Caco-2 (cell line): ENCODE measurements at regions not wholly inside any gene's neighbourhood (a gene's known extent, or its start where the extent isn't known, plus 50 kb on each side); places are given as distances from the start of the nearest gene placed in this dataset.

Experiments
- BruUV-seq: library from RNA; stranded (reverse); fragments of 400-500 nt; replicated peaks from 2 replicates; lab custom pipeline; 2021; lab: Mats Ljungman, UMichigan
- CTCF ChIA-PET: fragments of 300-600 bp; sonication (Branson Sonifier 250); formaldehyde crosslinking; loops from one replicate; lab custom pipeline; 2022; ENCODE audit warnings: antibody characterized with exemption; lab: Charles Lee
- POLR2A ChIA-PET: fragments of 300-600 bp; sonication (Branson Sonifier 250); formaldehyde crosslinking; loops from one replicate; lab custom pipeline; 2022; ENCODE audit warnings: antibody characterized with exemption; lab: Charles Lee
- DNase-seq, 2 experiments: peaks; one replicate each; pipeline versions ENCODE4 v3.0.0 to v3.0.0-alpha.2; 2020 to 2022
- H3K27me3 ChIP-seq: replicated peaks from 2 replicates; pipeline ENCODE4 v1.6.0; 2011; ENCODE audit warnings: low read length; ENCODE audit not compliant: control insufficient read depth, insufficient read depth
- H3K36me3 ChIP-seq: 2 replicates; pipeline ENCODE4 v1.5.1; 2011; ENCODE audit warnings: low read length; ENCODE audit not compliant: control insufficient read depth, insufficient read depth
- H3K4me1 ChIP-seq: fragments of 250-450 bp; sonication (Bioruptor Pico); 2 replicates; pipeline ENCODE4 v1.5.1; 2020; ENCODE audit warnings: mild to moderate bottlenecking
- H3K4me3 ChIP-seq: 2 replicates; pipeline ENCODE4 v1.5.1; 2011; ENCODE audit warnings: low read depth, mild to moderate bottlenecking, control low read depth, low read length
- H3K9me3 ChIP-seq: fragments of 250-450 bp; sonication (Bioruptor Pico); 2 replicates; pipeline ENCODE4 v1.5.1; 2020; ENCODE audit warnings: mild to moderate bottlenecking, moderate library complexity
- H3K27ac Mint-ChIP-seq: one replicate; pipeline ENCODE4 v1.8.0; 2022; ENCODE audit warnings: mixed read lengths; ENCODE audit not compliant: unreplicated experiment
- H3K27me3 Mint-ChIP-seq: one replicate; pipeline ENCODE4 v1.8.0; 2022; ENCODE audit warnings: mixed read lengths; ENCODE audit not compliant: insufficient read depth, unreplicated experiment
- H3K36me3 Mint-ChIP-seq: one replicate; pipeline ENCODE4 v1.8.0; 2022; ENCODE audit warnings: mild to moderate bottlenecking, mixed read lengths; ENCODE audit not compliant: insufficient read depth, unreplicated experiment
- H3K4me1 Mint-ChIP-seq: one replicate; pipeline ENCODE4 v1.8.0; 2022; ENCODE audit warnings: low read depth, mixed read lengths; ENCODE audit not compliant: unreplicated experiment
- H3K4me3 Mint-ChIP-seq: one replicate; pipeline ENCODE4 v1.8.0; 2022; ENCODE audit warnings: mild to moderate bottlenecking, moderate library complexity, mixed read lengths; ENCODE audit not compliant: unreplicated experiment
- H3K9me3 Mint-ChIP-seq: one replicate; pipeline ENCODE4 v1.8.0; 2022; ENCODE audit warnings: mixed read lengths; ENCODE audit not compliant: unreplicated experiment
- CTCF ChIP-seq, 2 experiments: fragments of 200-600 bp in 1 of 2; IDR thresholded peaks; 1 replicate in 1 of 2; 2 replicates in 1 of 2; pipeline versions ENCODE4 v1.5.1 to v1.8.0; 2011 to 2022; ENCODE audit warnings: antibody characterized with exemption in 1 of 2, control low read depth in 1 of 2, inconsistent platforms in 1 of 2, low read depth in 1 of 2, low read length in 1 of 2, mild to moderate bottlenecking in 1 of 2, moderate library complexity in 1 of 2; ENCODE audit not compliant: insufficient read depth in 1 of 2, severe bottlenecking in 1 of 2, unreplicated experiment in 1 of 2
- intact Hi-C: fragments of 100-400 bp; cut with micrococcal nuclease; formaldehyde crosslinking; loops from one replicate; pipeline ENCODE4 v1.10.0; 2022; ENCODE audit not compliant: unreplicated experiment

- no peaks in the 10 kb centered on the region for H3K27me3 ChIP-seq
- ChIA-PET CTCF (no interaction called here), POLR2A (no interaction called here)
- no peaks in the 10 kb centered on the region for H3K9me3 Mint-ChIP-seq
- H3K36me3 Mint-ChIP-seq = no peaks in the 10 kb centered on the region
- no peaks in the 10 kb centered on the region for H3K36me3 ChIP-seq
- H3K9me3 ChIP-seq = no peaks in the 10 kb centered on the region
- H3K27ac Mint-ChIP-seq = no peak overlapping the region
- peaks cover 9% of the 10 kb centered on the region for H3K27me3 Mint-ChIP-seq
- intact Hi-C loops = no loop called here
- no peak for TF ChIP-seq CTCF (IDR thresholded peaks at IDR 0.05; ENCODE audit: insufficient read depth in 1 of 2, low read depth in 1 of 2, low read length in 1 of 2, severe bottlenecking in 1 of 2, unreplicated experiment in 1 of 2)
- no peak overlapping the region for H3K4me3 Mint-ChIP-seq
- no peaks in the 10 kb centered on the region for H3K4me1 ChIP-seq
- H3K4me1 Mint-ChIP-seq = no peaks in the 10 kb centered on the region
- BruUV-seq = no TSS peak
- H3K4me3 ChIP-seq = no peak overlapping the region
- DNase-seq = no peak
These were observed 190.6 kb upstream of the TTC29 start for GRCh38 chr4:147136310-147136709.

- intact Hi-C loops = no loop called here
- CTCF ChIA-PET = no interaction called here
- peaks cover 9% of the 10 kb centered on the region for H3K27me3 Mint-ChIP-seq
- no peak overlapping the region for H3K4me3 Mint-ChIP-seq
- no peaks in the 10 kb centered on the region for H3K4me1 Mint-ChIP-seq
- Histone ChIP-seq H3K9me3 (no peaks in the 10 kb centered on the region), H3K27me3 (no peaks in the 10 kb centered on the region), H3K4me1 (no peaks in the 10 kb centered on the region), H3K4me3 (no peak overlapping the region), H3K36me3 (no peaks in the 10 kb centered on the region)
- BruUV-seq = no TSS peak
- no peak for TF ChIP-seq CTCF (IDR thresholded peaks at IDR 0.05; ENCODE audit: insufficient read depth in 1 of 2, low read depth in 1 of 2, low read length in 1 of 2, severe bottlenecking in 1 of 2, unreplicated experiment in 1 of 2)
- H3K9me3 Mint-ChIP-seq = no peaks in the 10 kb centered on the region
- H3K36me3 Mint-ChIP-seq = no peaks in the 10 kb centered on the region
- no peak for DNase-seq
- POLR2A ChIA-PET = no interaction called here
- H3K27ac Mint-ChIP-seq = no peak overlapping the region
These were observed 191.1 kb upstream of the TTC29 start for GRCh38 chr4:147136751-147137150.

GRCh38 chr4:147137280-147137679 is 191.6 kb upstream of the TTC29 start:
- intact Hi-C loops = no loop called here
- Mint-ChIP-seq H3K27me3 (peaks cover 9% of the 10 kb centered on the region), H3K4me1 (no peaks in the 10 kb centered on the region), H3K36me3 (no peaks in the 10 kb centered on the region), H3K9me3 (no peaks in the 10 kb centered on the region), H3K4me3 (no peak overlapping the region), H3K27ac (no peak overlapping the region)
- POLR2A ChIA-PET = no interaction called here
- TF ChIP-seq CTCF (IDR thresholded peaks at IDR 0.05; ENCODE audit: insufficient read depth in 1 of 2, low read depth in 1 of 2, low read length in 1 of 2, severe bottlenecking in 1 of 2, unreplicated experiment in 1 of 2) = no peak
- H3K27me3 ChIP-seq = no peaks in the 10 kb centered on the region
- DNase-seq = no peak
- H3K4me1 ChIP-seq = no peaks in the 10 kb centered on the region
- CTCF ChIA-PET = no interaction called here
- no peaks in the 10 kb centered on the region for H3K9me3 ChIP-seq
- no TSS peak for BruUV-seq
- H3K4me3 ChIP-seq = no peak overlapping the region
- H3K36me3 ChIP-seq = no peaks in the 10 kb centered on the region
